Stimulated activated CD8-positive, alpha-beta memory T cell treated with anti-CD3 and anti-CD28 coated beads, Interleukin-12 subunit alpha, Interleukin-12 subunit beta, amount 100 ng/mL, for 24 hours (primary cell): ENCODE measurements at regions not wholly inside any gene's neighbourhood (a gene's known extent, or its start where the extent isn't known, plus 50 kb on each side); places are given as distances from the start of the nearest gene placed in this dataset.

Experiments used
- DNase-seq: peaks from one replicate; pipeline ENCODE4 v3.0.0-alpha.2; 2020; ENCODE audit errors: extremely low read depth

- no peak for DNase-seq
Measured at GRCh38 chr1:244157731-244158438, 106.8 kb downstream of the ZBTB18 start.

GRCh38 chr1:244159646-244160045 is 108.6 kb downstream of the ZBTB18 start:
- DNase-seq: no peak

- DNase-seq: no peak
Measured at GRCh38 chr1:244160455-244161235, 109.6 kb downstream of the ZBTB18 start.

GRCh38 chr1:244161236-244161510 is 110.1 kb downstream of the ZBTB18 start:
- DNase-seq: no peak

GRCh38 chr1:244162786-244163530 is 111.9 kb downstream of the ZBTB18 start:
- DNase-seq: no peak

GRCh38 chr1:244163861-244164510 is 112.9 kb downstream of the ZBTB18 start:
- no peak for DNase-seq

- DNase-seq: no peak
Measured at GRCh38 chr1:244164511-244164890, 113.4 kb downstream of the ZBTB18 start.

- no peak for DNase-seq
Measured at GRCh38 chr1:244165021-244165420, 113.9 kb downstream of the ZBTB18 start.

- no peak for DNase-seq
Measured at GRCh38 chr1:244165701-244166100, 114.6 kb downstream of the ZBTB18 start.

- no peak for DNase-seq
Measured at GRCh38 chr1:244171241-244171985, 120.3 kb downstream of the ZBTB18 start.

GRCh38 chr1:244173240-244173639 is 122.2 kb downstream of the ZBTB18 start:
- DNase-seq: no peak

- no peak for DNase-seq
Measured at GRCh38 chr1:244173769-244174168, 122.7 kb downstream of the ZBTB18 start.

GRCh38 chr1:244174922-244175521 is 123.9 kb downstream of the ZBTB18 start:
- no peak for DNase-seq

- DNase-seq: no peak
Measured at GRCh38 chr1:244176201-244176600, 125.1 kb downstream of the ZBTB18 start.

- no peak for DNase-seq
Measured at GRCh38 chr1:244180256-244180655, 129.2 kb downstream of the ZBTB18 start.

GRCh38 chr1:244181867-244182266 is 130.8 kb downstream of the ZBTB18 start:
- DNase-seq: no peak

GRCh38 chr1:244183037-244183436 is 132.0 kb downstream of the ZBTB18 start:
- no peak for DNase-seq

GRCh38 chr1:244186372-244186771 is 135.3 kb downstream of the ZBTB18 start:
- DNase-seq: no peak

- no peak for DNase-seq
Measured at GRCh38 chr1:244187310-244187709, 136.2 kb downstream of the ZBTB18 start.

- DNase-seq: no peak
Measured at GRCh38 chr1:244191581-244191980, 140.5 kb downstream of the ZBTB18 start.

- no peak for DNase-seq
Measured at GRCh38 chr1:244192325-244192724, 141.2 kb downstream of the ZBTB18 start.
